Activated effector memory CD4-positive, alpha-beta T cell treated with anti-CD3 and anti-CD28 coated beads, Interleukin-2, amount 50 U/mL, for 16 hours (primary cell): ENCODE measurements at regions not wholly inside any gene's neighbourhood (a gene's known extent, or its start where the extent isn't known, plus 50 kb on each side); places are given as distances from the start of the nearest gene placed in this dataset.

Source experiments
- DNase-seq: peaks from one replicate; pipeline ENCODE4 v3.0.0-alpha.2; 2020

- no peak for DNase-seq
These were observed 1392.0 kb upstream of the PRMT6 start for GRCh38 chr1:105664495-105664894.

- DNase-seq, result no peak
These were observed 1378.1 kb upstream of the PRMT6 start for GRCh38 chr1:105678334-105678733.

- DNase-seq, result no peak
These were observed 1371.8 kb upstream of the PRMT6 start for GRCh38 chr1:105684714-105685113.

- DNase-seq, result no peak
These were observed 1370.4 kb upstream of the PRMT6 start for GRCh38 chr1:105686026-105686425.

GRCh38 chr1:105686874-105687690, 1369.4 kb upstream of the PRMT6 start:
- no peak for DNase-seq

GRCh38 chr1:105700723-105701122, 1355.8 kb upstream of the PRMT6 start:
- no peak for DNase-seq

- DNase-seq, result no peak
These were observed 1332.2 kb upstream of the PRMT6 start for GRCh38 chr1:105724286-105724685.

- DNase-seq, result no peak
These were observed 1325.8 kb upstream of the PRMT6 start for GRCh38 chr1:105730701-105731100.

GRCh38 chr1:105736349-105736748, 1320.1 kb upstream of the PRMT6 start:
- no peak for DNase-seq

GRCh38 chr1:105779727-105780126, 1276.7 kb upstream of the PRMT6 start:
- no peak for DNase-seq

GRCh38 chr1:105785021-105785420, 1271.5 kb upstream of the PRMT6 start:
- no peak for DNase-seq

- no peak for DNase-seq
These were observed 1262.8 kb upstream of the PRMT6 start for GRCh38 chr1:105793536-105794146.

- DNase-seq, result no peak
These were observed 1260.7 kb upstream of the PRMT6 start for GRCh38 chr1:105795741-105796140.

GRCh38 chr1:105830571-105831146, 1225.8 kb upstream of the PRMT6 start:
- DNase-seq, result no peak

- no peak for DNase-seq
These were observed 1218.4 kb upstream of the PRMT6 start for GRCh38 chr1:105838071-105838470.

GRCh38 chr1:105865546-105865945, 1190.9 kb upstream of the PRMT6 start:
- DNase-seq, result no peak

- no peak for DNase-seq
These were observed 1183.7 kb upstream of the PRMT6 start for GRCh38 chr1:105872817-105873216.

GRCh38 chr1:105874621-105875020, 1181.9 kb upstream of the PRMT6 start:
- DNase-seq, result no peak

- no peak for DNase-seq
These were observed 1170.2 kb upstream of the PRMT6 start for GRCh38 chr1:105886309-105886708.

GRCh38 chr1:105891308-105891707, 1165.2 kb upstream of the PRMT6 start:
- DNase-seq, result no peak

- DNase-seq, result no peak
These were observed 1162.5 kb upstream of the PRMT6 start for GRCh38 chr1:105894006-105894405.

- DNase-seq, result no peak
These were observed 1146.7 kb upstream of the PRMT6 start for GRCh38 chr1:105909811-105910210.

GRCh38 chr1:105914403-105914802, 1142.1 kb upstream of the PRMT6 start:
- DNase-seq, result no peak

- DNase-seq, result no peak
These were observed 1121.7 kb upstream of the PRMT6 start for GRCh38 chr1:105934806-105935205.
